ENCODE measurements at regions not wholly inside any gene's neighbourhood (a gene's known extent, or its start where the extent isn't known, plus 50 kb on each side); places are given as distances from the start of the nearest gene placed in this dataset.

- Histone ChIP-seq H3K36me3 (no peaks in the 10 kb centered on the region), H3K4me1 (replicated peaks) (no peaks in the 10 kb centered on the region), H3K27ac (no peak overlapping the region), H3K4me3 (no peak overlapping the region), H3K9me3 (no peaks in the 10 kb centered on the region), H3K27me3 (replicated peaks; ENCODE audit: insufficient read depth) (peaks cover 6% of the 10 kb centered on the region)
- intact Hi-C loops (cut with DNase I), result no loop called here
- WGBS, result 75% methylated on average over 8 of the region's 8 CpGs
- no peak for DNase-seq (ENCODE audit: low spot score)
- no peak for TF ChIP-seq POLR2A (IDR thresholded peaks at IDR 0.05)
- no peak for TF ChIP-seq POLR2AphosphoS5 (IDR thresholded peaks at IDR 0.05)
- TF ChIP-seq CTCF (IDR thresholded peaks at IDR 0.05), result no peak
Measured at GRCh38 chr5:3195994-3196393, 399.6 kb upstream of the IRX1 start.

GRCh38 chr5:3194684-3195083, 400.9 kb upstream of the IRX1 start:
- H3K36me3 ChIP-seq, result no peaks in the 10 kb centered on the region
- no peak for DNase-seq (ENCODE audit: low spot score)
- no peak overlapping the region for H3K27ac ChIP-seq
- H3K4me1 ChIP-seq (replicated peaks), result no peaks in the 10 kb centered on the region
- peaks cover 6% of the 10 kb centered on the region for H3K27me3 ChIP-seq (replicated peaks; ENCODE audit: insufficient read depth)
- H3K4me3 ChIP-seq, result no peak overlapping the region
- intact Hi-C loops (cut with DNase I), result no loop called here
- 50% methylated on average over 13 of the region's 13 CpGs for WGBS
- TF ChIP-seq POLR2AphosphoS5 (IDR thresholded peaks at IDR 0.05) (no peak), POLR2A (IDR thresholded peaks at IDR 0.05) (no peak), CTCF (IDR thresholded peaks at IDR 0.05) (no peak)
- H3K9me3 ChIP-seq, result no peaks in the 10 kb centered on the region

- WGBS, result 26% methylated on average over 7 of the region's 7 CpGs
- Histone ChIP-seq H3K4me1 (replicated peaks) (no peaks in the 10 kb centered on the region), H3K27ac (no peak overlapping the region), H3K36me3 (no peaks in the 10 kb centered on the region), H3K27me3 (replicated peaks; ENCODE audit: insufficient read depth) (peaks cover 6% of the 10 kb centered on the region), H3K4me3 (no peak overlapping the region), H3K9me3 (no peaks in the 10 kb centered on the region)
- intact Hi-C loops (cut with DNase I), result no loop called here
- TF ChIP-seq POLR2A (IDR thresholded peaks at IDR 0.05) (no peak), CTCF (IDR thresholded peaks at IDR 0.05) (no peak), POLR2AphosphoS5 (IDR thresholded peaks at IDR 0.05) (no peak)
- DNase-seq (ENCODE audit: low spot score), result no peak
Measured at GRCh38 chr5:3194271-3194670, 401.4 kb upstream of the IRX1 start.

GRCh38 chr5:3191585-3191984, 404.0 kb upstream of the IRX1 start:
- DNase-seq (ENCODE audit: low spot score), result no peak
- Histone ChIP-seq H3K27ac (no peak overlapping the region), H3K4me3 (no peak overlapping the region), H3K27me3 (replicated peaks; ENCODE audit: insufficient read depth) (peaks cover 3% of the 10 kb centered on the region), H3K4me1 (replicated peaks) (no peaks in the 10 kb centered on the region), H3K9me3 (no peaks in the 10 kb centered on the region), H3K36me3 (no peaks in the 10 kb centered on the region)
- no peak for TF ChIP-seq POLR2A (IDR thresholded peaks at IDR 0.05)
- TF ChIP-seq POLR2AphosphoS5 (IDR thresholded peaks at IDR 0.05), result no peak
- no peak for TF ChIP-seq CTCF (IDR thresholded peaks at IDR 0.05)
- intact Hi-C loops (cut with DNase I), result no loop called here
- 88% methylated on average over 15 of the region's 15 CpGs for WGBS

GRCh38 chr5:3190930-3191329, 404.7 kb upstream of the IRX1 start:
- DNase-seq (ENCODE audit: low spot score), result no peak
- H3K27ac ChIP-seq, result no peak overlapping the region
- 92% methylated on average over 10 of the region's 10 CpGs for WGBS
- no peak overlapping the region for H3K4me3 ChIP-seq
- H3K27me3 ChIP-seq (replicated peaks; ENCODE audit: insufficient read depth), result peaks cover 3% of the 10 kb centered on the region
- H3K9me3 ChIP-seq, result no peaks in the 10 kb centered on the region
- H3K36me3 ChIP-seq, result no peaks in the 10 kb centered on the region
- no peak for TF ChIP-seq POLR2A (IDR thresholded peaks at IDR 0.05)
- TF ChIP-seq CTCF (IDR thresholded peaks at IDR 0.05), result no peak
- no peak for TF ChIP-seq POLR2AphosphoS5 (IDR thresholded peaks at IDR 0.05)
- intact Hi-C loops (cut with DNase I), result no loop called here
- H3K4me1 ChIP-seq (replicated peaks), result no peaks in the 10 kb centered on the region
